ENCODE measurements at regions not wholly inside any gene's neighbourhood (a gene's known extent, or its start where the extent isn't known, plus 50 kb on each side); places are given as distances from the start of the nearest gene placed in this dataset.
"Not testable (repeated sequence)": the region's sequence is repeated elsewhere in the genome, so short reads cannot be mapped to it uniquely, and the experiment has no call there.

DNA sequence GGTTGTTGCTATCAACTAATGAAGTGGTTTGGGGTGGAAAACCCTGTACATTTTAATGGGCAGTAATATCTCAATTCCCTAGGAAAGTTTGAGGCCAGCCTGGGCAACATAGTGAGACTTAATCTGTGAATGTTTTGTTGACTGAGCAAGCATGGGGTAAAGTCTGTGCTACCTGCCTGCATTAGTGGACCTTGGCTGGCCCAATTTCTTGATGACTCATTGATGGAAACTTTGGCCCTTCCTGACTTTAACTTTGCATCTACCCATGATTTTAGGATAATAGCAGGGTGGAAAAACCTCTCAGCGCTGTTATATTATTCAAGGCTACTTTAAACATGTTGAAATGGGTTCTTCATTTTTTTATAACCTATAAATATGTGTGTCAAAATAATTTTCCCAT is 389.4 kb upstream of the RORB start:
- no peak for DNase-seq

DNA sequence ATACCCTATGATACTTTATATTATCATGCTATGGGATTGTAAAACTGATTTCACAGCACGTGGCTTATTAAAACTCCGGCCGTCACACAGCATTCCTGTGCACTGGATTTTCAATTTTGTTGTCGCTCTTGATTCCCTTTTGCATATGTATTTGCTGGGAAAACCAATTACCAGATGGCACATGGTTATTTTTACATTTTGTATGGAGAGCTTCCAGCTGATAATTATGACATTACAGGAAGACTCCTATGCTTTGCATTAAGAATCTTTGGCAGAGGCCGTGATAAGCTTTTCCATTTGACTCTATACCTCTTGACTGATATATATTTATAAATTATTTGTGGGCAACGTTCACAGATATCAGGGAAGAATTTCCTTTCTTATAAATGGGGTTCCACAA is 381.2 kb upstream of the RORB start:
- no peak for DNase-seq

DNA sequence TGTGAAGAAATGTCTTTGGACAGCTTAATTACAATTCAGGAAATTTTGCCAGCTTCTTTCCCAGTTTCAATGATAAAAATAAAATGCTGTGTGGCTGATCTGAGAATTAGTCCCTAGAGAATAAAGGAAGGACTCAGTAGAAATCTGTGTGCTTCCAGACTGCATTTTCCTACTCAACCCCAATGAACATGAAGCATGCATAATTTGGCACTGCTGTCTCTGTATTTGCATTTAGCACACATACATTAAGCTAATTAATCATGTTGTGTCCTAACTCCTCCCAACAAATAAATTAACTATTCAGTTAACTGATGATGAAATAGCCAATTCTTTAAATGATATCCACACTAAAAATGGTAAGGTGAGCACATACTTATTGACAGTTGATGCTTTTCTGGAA is 380.0 kb upstream of the RORB start:
- peak in 1 of 2 experiments; percentile 2 for DNase-seq

DNA sequence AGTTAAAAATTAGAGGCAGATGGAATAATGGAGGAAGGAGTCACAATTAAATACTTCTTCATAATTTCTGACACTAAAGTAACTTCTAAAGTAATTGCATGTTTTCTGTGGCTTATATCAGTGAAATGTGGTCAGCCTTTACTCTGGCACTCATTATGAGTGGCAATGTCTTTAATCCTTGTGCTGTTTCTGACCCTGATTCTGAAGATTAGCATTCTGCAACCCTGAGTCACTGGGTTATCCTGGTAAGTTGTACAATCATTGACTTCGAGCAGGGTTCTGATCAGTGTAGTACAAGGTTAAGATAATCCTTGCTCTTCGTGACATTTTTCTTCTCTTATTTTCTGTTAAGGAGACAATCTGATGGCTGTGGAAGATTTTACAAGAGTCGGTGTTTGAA is 379.4 kb upstream of the RORB start:
- DNase-seq: no peak

DNA sequence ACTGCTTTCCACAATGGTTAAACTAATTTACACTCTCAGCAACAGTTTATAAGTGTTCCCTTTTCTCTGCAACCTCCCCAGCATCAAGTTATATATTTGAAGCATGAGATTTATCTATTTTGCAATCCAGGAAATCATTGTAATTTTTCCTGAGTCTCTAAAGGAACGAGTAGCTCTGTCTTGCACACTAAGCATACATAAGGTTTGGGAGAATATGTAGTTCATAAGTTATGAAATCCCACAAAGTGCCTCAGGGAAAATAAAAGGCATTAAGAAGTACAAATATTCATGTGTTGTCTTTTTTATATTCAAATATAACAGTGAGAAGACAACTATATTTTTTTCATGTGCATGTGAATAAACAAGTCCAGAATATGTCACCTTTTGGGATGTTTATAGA is 377.1 kb upstream of the RORB start:
- no peak for DNase-seq

DNA sequence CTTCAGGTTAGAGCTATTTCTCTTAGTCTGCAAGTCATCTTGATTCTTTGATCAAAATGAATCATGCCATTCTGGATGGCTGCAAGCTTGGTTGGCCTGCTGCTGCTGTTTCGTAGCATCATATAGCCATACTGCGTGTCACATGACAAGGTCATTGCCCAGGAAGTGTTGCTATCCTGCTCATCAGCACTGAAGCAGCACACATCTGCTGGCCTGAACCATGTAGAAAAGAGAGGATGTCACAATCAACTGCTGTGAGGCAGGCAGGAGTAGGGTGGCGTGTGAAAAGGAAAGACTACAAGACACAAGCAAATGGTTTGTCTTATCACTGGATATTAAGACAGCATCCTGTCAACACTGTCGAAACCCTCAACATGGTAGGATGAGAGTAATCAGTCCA is 376.7 kb upstream of the RORB start:
- no peak for DNase-seq

DNA sequence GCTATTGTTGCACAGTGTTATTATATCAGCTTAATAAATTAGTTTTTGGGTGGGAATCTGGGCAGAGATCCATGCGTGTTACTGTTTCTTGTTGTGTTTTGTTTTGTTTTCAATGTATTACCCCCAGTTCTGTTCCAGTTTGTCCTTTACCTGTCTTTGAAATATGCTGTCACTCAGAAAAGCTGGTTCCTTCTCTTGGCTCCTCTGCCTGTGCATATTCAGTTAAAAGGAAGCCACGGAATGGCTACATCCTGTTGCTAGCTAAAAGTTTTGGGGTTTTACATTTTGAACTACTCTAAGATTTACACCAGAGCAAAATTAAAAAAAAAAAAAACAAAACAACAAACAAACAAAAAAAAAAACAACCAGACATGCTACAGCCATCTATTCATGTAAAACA is 374.9 kb upstream of the RORB start:
- DNase-seq: no peak

DNA sequence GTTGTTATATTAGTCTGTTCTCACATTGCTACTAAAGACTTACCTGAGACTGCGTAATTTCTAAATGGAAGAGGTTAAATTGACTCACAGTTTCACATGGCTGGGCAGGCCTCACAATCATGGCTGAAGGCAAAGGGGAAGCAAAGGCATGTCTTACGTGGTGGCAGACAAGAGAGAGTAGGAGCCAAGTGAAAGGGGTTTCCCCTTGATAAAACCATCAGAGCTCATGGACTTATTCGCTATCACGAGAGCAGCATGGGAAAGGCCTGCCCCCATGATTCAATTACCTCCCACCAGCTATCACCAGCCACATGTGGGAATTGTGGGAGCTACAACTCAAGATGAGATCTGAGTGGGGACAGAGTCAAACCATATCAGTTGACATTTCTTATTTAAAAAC is 374.5 kb upstream of the RORB start:
- no peak for DNase-seq

DNA sequence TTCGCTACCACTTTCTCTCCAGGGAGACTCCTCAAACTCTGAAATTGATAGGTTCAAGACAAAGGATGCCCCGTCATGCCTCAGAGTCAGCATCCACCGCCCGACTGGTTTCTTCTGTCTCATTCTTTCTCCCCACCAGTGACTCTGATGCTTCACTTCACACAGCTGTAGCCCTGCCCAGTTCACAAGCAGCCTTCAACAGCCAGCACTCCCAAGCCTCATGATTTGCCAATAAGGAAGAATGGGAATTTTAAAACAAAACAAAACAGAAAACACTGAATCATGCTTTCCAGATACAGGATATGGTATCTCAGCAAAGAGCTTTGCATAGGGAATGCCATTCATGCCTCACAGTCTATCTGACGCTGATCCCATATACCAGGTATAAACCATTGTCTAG is 371.2 kb upstream of the RORB start:
- DNase-seq: no peak

DNA sequence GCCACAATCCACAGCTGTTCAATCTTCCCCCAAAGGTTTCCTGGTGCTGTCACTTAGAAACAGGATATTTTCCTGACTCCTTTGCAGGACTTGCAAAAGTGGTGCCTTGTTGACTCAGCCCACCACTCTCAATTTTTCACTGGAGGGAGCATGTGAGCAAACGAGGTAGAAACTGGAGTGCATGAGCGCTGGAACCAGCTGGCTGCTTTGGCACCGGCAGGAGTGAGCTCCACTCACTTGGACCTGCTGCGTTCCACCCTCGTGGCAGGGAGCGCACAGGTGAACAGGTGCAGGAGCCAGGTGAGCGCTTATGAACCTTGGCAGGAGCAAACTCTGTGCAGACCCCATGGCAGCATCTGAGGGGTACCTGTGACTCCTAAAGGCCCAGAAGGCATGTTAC is 364.1 kb upstream of the RORB start:
- DNase-seq: peak; percentile 13 to 62

DNA sequence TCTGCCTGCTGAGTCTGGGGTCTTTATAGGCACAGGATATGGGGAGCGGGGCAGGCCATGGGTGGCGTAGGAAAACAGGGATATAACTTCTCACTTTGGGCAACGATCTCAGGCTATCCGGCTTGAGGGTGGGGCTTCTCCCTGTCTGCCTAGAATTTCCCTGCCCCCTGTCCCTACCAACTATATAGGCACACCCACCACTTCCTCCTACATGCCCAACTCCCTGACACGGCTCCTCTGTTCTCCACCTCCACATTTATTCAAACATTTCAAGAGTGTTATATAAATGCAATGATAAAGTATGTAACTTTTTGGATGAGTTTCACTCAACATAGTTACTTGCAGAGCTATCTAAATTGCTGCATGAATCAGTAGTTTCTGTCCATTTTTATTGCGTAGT is 363.2 kb upstream of the RORB start:
- no peak for DNase-seq

DNA sequence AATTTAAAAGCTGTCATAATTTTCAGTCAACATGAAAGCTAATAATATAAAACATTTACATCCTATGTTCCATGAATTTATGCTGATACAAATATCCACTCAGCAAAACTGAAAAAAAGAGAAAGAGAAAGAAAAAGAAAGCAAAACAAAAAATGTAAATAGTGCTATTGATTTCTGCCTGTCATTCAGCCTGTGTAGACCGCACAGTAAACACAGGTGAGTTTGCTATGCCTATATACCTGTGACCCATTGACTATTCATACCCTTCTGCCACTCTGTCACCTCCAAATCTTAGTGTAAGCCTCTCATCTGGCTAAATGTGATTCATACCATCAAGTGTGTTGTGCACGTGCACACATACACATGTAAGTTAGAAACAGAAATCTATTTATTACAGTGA is 359.0 kb upstream of the RORB start:
- DNase-seq: no peak

DNA sequence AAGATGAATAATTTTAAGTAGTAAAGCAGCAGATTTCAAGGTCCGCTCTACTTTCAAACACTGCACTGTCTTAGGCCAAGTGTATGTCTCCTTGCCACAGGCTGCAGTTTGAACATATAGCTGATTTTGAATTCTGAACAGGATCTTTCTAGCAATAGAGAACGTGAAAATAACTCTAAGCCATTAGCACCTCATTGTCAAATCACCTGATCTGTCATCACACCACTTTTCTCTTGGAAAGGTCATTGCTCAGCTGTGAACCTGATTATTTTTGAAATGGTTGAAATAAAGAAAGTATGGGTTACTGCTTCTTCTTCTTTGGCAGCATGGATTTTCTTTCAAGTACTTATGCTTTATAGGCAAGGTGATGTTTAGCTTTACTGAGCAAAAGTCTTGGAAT is 357.0 kb upstream of the RORB start:
- DNase-seq: no peak

DNA sequence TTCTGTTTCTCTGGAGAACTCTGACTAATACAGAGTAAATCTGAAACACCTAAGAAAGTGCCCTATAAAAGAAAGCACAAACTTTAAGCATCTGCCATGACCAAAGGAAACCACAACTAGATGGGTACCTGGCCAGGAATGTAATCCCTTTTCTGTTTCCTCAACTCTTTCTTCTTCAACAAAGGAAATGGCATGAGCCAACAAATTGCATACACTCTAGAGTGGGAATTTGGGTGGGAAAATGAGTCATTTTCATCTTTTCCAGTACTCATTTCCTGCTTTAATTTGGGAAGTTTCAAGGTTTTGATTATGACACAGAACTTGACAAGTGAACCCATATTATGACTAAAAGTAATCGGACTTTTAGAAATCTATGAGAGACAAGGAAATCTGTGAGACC is 349.2 kb upstream of the RORB start:
- DNase-seq: no peak

DNA sequence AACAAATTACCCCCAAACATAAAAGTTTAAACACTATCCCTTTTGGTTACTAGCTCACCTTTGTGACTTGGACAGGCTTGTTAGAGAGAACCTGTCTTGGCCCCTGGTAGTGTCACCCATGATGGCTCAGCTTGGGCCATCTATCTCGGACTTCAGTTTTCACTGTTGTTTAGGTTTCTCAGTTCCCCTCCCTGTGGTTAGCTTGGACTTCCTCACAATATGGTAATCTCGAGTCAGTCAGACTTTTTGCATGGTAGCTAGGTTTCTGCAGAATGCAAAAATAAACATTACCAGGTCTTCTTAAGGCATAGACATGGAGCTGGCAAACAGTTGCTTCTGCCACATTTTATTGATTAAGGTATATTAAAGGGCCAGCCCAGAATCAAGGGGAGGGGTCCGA is 324.3 kb upstream of the RORB start:
- DNase-seq: no peak

DNA sequence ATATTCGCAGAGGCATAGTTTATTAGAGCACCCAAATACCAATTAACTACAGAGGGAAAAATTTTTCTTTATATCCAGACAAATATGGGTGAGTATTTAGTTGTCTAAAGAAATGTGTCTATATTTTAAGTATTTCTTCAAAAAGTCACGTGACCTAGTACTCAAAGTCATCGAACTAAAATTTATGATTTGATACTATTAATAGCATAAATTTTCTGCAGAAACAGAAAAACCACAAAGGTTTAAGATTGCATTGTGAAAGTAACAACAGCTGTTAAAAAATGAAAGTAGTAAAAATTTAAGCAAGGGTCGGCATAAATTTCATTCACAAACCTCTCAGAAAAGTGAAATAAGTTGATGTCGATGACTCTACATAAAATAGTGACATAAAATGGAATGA is 323.9 kb upstream of the RORB start:
- DNase-seq: no peak

DNA sequence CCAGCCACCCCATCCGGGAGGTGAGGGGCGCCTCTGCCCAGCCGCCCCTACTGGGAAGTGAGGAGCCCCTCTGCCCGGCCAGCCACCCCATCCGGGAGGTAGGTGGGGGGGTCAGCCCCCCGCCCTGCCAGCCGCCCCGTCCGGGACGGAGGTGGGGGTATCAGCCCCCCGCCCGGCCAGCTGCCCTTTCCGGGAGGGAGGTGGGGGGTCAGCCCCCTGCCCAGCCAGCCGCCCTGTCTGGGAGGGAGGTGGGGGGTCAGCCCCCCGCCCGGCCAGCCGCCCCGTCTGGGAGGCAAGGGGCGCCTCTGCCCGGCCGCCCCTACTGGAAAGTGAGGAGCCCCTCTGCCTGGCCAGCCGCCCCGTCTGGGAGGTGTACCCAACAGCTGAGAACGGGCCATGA is 299.4 kb upstream of the RORB start:
- DNase-seq: not testable (repeated sequence)

DNA sequence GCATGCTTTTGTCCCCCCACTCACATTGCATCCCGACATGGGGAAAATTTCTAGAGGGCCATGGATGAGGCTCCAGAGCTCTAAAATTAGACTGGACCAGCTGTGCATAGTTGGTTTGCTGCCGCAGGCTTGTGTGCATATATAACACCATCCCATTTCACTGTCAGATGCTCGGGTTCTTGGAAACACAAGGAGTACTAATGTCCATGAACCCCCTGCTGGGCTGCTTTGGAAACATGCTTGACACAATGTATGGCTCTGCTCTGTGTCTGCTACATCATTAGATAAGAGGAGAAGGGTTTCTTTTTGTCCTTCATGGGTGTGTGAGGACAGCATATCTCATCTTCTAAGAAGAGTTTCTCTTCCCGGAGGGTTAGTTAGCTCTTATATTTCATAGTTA is 292.1 kb upstream of the RORB start:
- no peak for DNase-seq

DNA sequence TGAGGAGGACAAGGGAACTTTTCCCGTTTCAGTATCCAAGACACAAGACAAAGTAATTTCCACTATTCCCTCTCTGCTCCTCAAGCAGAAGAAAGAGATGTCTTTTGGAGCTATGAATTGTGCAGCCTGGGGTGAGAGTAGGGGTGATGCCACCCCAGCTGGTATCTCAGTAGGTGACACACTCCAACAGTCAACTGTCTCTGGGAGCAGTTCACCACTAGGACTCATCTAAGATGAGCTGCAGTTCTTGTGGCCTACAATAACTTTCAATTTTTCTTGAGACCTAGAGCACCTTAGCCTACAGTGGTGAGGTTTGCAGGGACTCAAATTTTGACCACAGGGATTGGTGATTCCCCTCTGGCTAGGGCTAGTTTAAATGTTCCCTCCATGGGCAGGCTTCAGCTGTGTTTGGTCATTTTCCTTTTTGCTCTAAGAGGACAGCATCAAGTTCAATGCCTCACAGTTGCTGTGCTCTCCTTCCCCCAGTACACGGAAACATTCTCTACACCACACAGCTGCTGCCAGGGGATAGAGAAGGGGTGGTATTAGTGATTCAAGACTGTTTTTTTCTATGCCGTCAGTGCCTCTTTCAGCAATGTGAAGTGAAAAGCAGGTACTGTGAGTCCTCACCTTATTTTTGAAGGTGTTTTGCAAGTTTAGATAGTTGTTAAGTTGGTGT is 278.6 kb upstream of the RORB start:
- no peak for DNase-seq

DNA sequence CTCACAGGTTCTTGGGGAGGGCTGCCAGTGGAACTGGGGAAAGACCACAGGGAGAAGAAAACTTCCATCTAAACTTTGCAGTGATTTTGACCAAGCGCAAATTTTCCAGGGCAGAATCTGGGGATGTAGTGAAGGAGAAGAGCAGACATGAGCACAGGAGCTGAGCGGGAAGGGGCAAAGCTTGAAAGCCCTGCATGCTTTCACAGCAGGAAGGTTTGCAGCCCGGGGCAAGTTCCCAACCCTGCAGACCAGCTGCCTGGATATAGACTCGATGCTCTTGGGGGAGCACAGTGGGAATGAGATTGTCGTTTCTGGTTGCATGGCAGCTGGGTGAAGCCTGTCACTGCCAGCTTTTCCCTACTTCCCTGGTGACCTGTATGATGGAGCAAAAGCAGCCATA is 276.8 kb upstream of the RORB start:
- DNase-seq: no peak

DNA sequence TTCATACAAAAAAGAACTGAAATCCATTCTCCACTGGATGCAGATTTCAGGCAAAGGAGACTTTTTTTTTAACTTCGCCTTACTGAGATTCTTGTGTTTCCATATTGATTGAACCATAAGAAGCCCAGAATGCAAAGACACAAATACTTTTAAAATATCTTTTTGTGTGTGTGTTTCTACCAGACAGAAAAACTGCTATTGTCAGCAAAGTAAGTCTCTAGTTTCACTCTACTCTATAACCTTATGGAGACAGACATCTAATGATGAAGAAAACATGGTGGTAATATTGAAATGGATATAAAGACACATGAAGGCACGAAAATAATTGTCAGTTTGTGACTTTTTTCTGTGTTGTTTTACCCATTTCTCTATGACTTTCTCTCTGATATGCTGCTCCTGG is 260.3 kb upstream of the RORB start:
- DNase-seq: no peak

DNA sequence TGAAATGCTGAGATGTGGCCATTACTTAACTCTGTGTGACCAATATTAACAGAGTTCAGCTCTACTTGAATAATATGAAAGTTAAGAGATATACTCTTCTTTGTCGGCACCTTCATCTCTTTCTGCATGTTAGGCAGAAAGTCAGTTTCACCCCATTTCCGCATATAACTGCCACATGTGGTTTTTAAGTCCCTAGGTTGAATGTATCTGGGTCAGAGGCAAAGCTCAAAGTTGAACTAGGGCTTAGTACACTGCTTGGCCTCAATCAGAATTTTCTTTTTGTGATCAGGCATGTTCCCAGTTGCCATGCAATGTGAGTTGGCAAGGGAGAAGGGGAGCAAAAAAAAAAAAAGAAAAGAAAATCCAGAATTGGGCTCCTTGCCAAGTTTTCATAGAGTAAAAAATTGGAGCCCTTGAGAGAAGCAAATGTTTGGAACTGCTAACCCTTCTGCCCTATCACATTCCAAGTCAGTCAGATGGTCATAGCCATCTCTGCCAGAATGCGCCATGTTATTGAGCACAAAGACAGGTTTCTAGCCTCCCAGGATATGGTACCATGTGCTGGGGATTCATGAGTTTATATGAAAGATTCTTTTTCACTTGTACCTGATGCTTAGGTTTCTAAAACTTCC is 251.2 kb upstream of the RORB start:
- DNase-seq: no peak

DNA sequence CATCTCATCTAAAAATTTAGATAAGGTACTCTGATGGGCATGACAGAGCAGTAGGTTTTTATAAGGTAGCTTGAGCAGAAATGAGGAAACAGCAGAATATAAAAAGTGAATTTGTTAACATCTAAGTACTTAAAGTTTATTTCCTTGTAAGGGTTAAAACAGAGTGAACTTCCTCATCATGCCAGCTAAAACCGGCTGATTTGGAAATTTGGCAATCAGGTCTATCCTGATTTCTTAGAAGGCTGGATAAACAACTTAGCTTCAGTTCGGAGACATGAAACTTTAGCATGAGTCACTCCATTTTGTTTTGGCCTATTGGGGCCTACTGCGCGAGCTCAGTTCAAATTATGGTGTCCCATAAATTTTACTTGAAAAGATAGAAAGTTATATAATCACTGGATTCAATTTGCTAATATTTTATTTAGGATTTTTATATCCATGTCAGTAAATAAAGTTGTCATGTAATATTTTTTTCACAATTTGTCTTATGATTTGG is 241.6 kb upstream of the RORB start:
- DNase-seq: no peak

DNA sequence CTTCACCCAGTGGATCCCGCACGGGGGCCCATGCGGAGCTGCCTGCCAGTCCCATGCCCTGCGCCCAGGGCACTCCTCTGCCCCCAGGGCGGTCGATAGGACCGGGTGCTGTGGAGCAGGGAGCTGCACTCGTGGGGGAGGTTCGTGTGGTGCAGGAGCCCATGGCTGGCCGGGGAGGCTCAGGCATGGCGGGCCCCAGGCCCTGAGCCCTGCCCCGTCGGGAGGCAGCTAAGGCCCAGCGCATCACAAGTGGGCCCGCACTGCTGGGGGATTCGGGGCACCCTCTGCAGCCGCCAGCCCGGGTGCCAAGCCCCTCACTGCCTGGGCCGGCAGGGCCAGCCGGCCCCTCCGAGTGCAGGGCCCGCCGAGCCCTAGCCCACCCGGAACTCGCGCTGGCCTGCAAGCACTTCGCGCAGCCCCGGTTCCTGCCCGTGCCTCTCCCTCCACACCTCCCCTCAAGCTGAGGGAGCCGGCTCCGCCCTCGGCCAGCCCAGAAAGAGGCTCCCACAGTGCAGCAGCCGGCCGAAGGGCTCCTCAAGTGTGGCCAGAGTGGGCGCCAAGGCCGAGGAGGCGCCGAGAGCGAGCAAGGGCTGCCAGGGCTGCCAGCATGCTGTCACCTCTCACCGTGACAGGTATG is 221.1 kb upstream of the RORB start:
- no peak for DNase-seq

DNA sequence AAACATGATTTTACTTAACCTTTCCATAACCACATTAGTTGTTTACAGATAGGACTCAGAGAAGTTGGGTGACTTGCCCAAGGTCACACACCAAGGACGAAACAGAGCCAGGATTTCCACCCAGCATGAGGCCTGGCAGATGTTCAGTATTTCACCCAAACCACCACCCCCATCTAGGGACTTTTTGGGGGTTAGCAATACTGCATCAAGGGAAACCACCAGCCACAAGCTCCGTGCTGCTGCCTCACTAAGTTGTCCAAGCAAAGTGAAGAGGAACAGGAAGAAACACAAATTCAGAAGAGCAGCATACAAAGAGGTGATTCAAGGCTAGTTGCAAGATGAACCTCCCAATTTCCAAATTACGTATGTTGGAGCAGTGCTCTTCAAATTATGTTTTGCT is 219.6 kb upstream of the RORB start:
- DNase-seq: no peak

All from NCI-H526 (cell line).